Smooth muscle cell (in vitro differentiated cells): ENCODE measurements at regions not wholly inside any gene's neighbourhood (a gene's known extent, or its start where the extent isn't known, plus 50 kb on each side); places are given as distances from the start of the nearest gene placed in this dataset.

Experiments
- DNase-seq: peaks from one replicate; lab custom pipeline; 2025; ENCODE audit not compliant: unreplicated experiment; lab: John Stamatoyannopoulos, UW
- H2AFZ ChIP-seq: fragments of 200-600 bp; sonication (generic); 2 replicates; pipeline ENCODE4 v1.6.0; 2016; ENCODE audit warnings: antibody characterized with exemption, low read depth, mild to moderate bottlenecking
- H3F3A ChIP-seq: fragments of 200-600 bp; sonication (generic); 2 replicates; pipeline ENCODE4 v1.6.0; 2017; ENCODE audit warnings: antibody characterized with exemption, low read depth
- H3K27ac ChIP-seq: fragments of 200-600 bp; sonication (generic); 2 replicates; pipeline ENCODE4 v1.5.1; 2016; ENCODE audit warnings: low read depth, mild to moderate bottlenecking
- H3K27me3 ChIP-seq: fragments of 200-600 bp; sonication (generic); 2 replicates; pipeline ENCODE4 v1.6.1; 2016; ENCODE audit warnings: low read depth, mild to moderate bottlenecking
- H3K36me3 ChIP-seq: fragments of 200-600 bp; sonication (generic); 2 replicates; pipeline ENCODE4 v1.5.1; 2016; ENCODE audit warnings: low read depth
- H3K4me1 ChIP-seq: fragments of 200-600 bp; sonication (generic); 2 replicates; pipeline ENCODE4 v1.5.1; 2016; ENCODE audit warnings: low read depth
- H3K4me2 ChIP-seq: fragments of 200-600 bp; sonication (generic); 2 replicates; pipeline ENCODE4 v1.6.0; 2016; ENCODE audit warnings: mild to moderate bottlenecking
- H3K4me3 ChIP-seq: fragments of 200-600 bp; sonication (generic); 2 replicates; pipeline ENCODE4 v1.5.1; 2016; ENCODE audit warnings: mild to moderate bottlenecking
- H3K79me2 ChIP-seq: fragments of 200-600 bp; sonication (generic); 2 replicates; pipeline ENCODE4 v1.6.0; 2016; ENCODE audit warnings: low read depth, mild to moderate bottlenecking
- H3K9ac ChIP-seq: fragments of 200-600 bp; sonication (generic); 2 replicates; pipeline ENCODE4 v1.6.0; 2016; ENCODE audit warnings: low read depth
- H3K9me3 ChIP-seq: fragments of 200-600 bp; sonication (generic); replicated peaks from 2 replicates; pipeline ENCODE4 v1.5.1; 2016; ENCODE audit warnings: low read depth
- H4K20me1 ChIP-seq: fragments of 200-600 bp; sonication (generic); 2 replicates; pipeline ENCODE4 v1.6.0; 2016; ENCODE audit warnings: low read depth
- CTCF ChIP-seq: fragments of 200-600 bp; sonication (generic); IDR thresholded peaks from 2 replicates; pipeline ENCODE4 v1.5.1; 2017; ENCODE audit warnings: borderline replicate concordance, mild to moderate bottlenecking, antibody characterized with exemption; ENCODE audit not compliant: insufficient read depth, poor library complexity, severe bottlenecking
- WGBS: methylation state at CpG from one replicate; pipeline ENCODE4 v1.1.7; 2016; ENCODE audit warnings: low lambda C conversion rate; 5-methylcytosine and 5-hydroxymethylcytosine counted together

- no peak overlapping the region for H3K27ac ChIP-seq
- no peaks in the 10 kb centered on the region for H4K20me1 ChIP-seq
- no peaks in the 10 kb centered on the region for H3K9me3 ChIP-seq
- TF ChIP-seq CTCF: no peak
- H2AFZ ChIP-seq: no peak overlapping the region
- H3K4me3 ChIP-seq: no peak overlapping the region
- no peak overlapping the region for H3K4me2 ChIP-seq
- H3K27me3 ChIP-seq: no peaks in the 10 kb centered on the region
- H3F3A ChIP-seq: no peaks in the 10 kb centered on the region
- no peaks in the 10 kb centered on the region for H3K79me2 ChIP-seq
- no peaks in the 10 kb centered on the region for H3K4me1 ChIP-seq
- DNase-seq: no peak
- WGBS: 74% methylated on average over 3 of the region's 3 CpGs
- H3K36me3 ChIP-seq: no peaks in the 10 kb centered on the region
- H3K9ac ChIP-seq: no peak overlapping the region
These were observed 221.2 kb downstream of the FNDC1 start for GRCh38 chr6:159390381-159390780.

- no peak for DNase-seq
- Histone ChIP-seq H3K27ac (no peak overlapping the region), H3K9ac (no peak overlapping the region), H4K20me1 (no peaks in the 10 kb centered on the region), H3K4me1 (no peaks in the 10 kb centered on the region), H3K4me2 (no peak overlapping the region), H3K4me3 (no peak overlapping the region), H3K9me3 (no peaks in the 10 kb centered on the region), H2AFZ (no peak overlapping the region), H3K79me2 (no peaks in the 10 kb centered on the region), H3F3A (no peaks in the 10 kb centered on the region), H3K27me3 (no peaks in the 10 kb centered on the region), H3K36me3 (no peaks in the 10 kb centered on the region)
- WGBS: 59% methylated on average over 3 of the region's 3 CpGs
- TF ChIP-seq CTCF: no peak
These were observed 220.5 kb downstream of the FNDC1 start for GRCh38 chr6:159389695-159390094.

- Histone ChIP-seq H3K4me2 (no peak overlapping the region), H2AFZ (no peak overlapping the region), H3K27me3 (no peaks in the 10 kb centered on the region), H3K4me1 (no peaks in the 10 kb centered on the region), H3K9me3 (no peaks in the 10 kb centered on the region), H4K20me1 (no peaks in the 10 kb centered on the region), H3K79me2 (no peaks in the 10 kb centered on the region), H3K36me3 (no peaks in the 10 kb centered on the region), H3K4me3 (no peak overlapping the region), H3K27ac (no peak overlapping the region), H3K9ac (no peak overlapping the region), H3F3A (no peaks in the 10 kb centered on the region)
- TF ChIP-seq CTCF: no peak
- no peak for DNase-seq
- WGBS: 95% methylated on average over 1 of the region's 1 CpG
These were observed 210.9 kb downstream of the FNDC1 start for GRCh38 chr6:159380114-159380513.

GRCh38 chr6:159378411-159379328 is 209.5 kb downstream of the FNDC1 start:
- no peak for TF ChIP-seq CTCF
- H3K27me3 ChIP-seq: no peaks in the 10 kb centered on the region
- WGBS: 89% methylated on average over 10 of the region's 10 CpGs
- no peaks in the 10 kb centered on the region for H3K4me1 ChIP-seq
- H4K20me1 ChIP-seq: no peaks in the 10 kb centered on the region
- H3F3A ChIP-seq: no peaks in the 10 kb centered on the region
- H3K4me2 ChIP-seq: no peak overlapping the region
- H2AFZ ChIP-seq: no peak overlapping the region
- DNase-seq: no peak
- H3K36me3 ChIP-seq: no peaks in the 10 kb centered on the region
- no peak overlapping the region for H3K27ac ChIP-seq
- H3K79me2 ChIP-seq: no peaks in the 10 kb centered on the region
- H3K9me3 ChIP-seq: no peaks in the 10 kb centered on the region
- no peak overlapping the region for H3K4me3 ChIP-seq
- no peak overlapping the region for H3K9ac ChIP-seq
